CD4-positive, alpha-beta T cell treated with Interleukin-17A for 4 hours (primary cell): ENCODE measurements at regions not wholly inside any gene's neighbourhood (a gene's known extent, or its start where the extent isn't known, plus 50 kb on each side); places are given as distances from the start of the nearest gene placed in this dataset.

Source experiments
- DNase-seq: peaks from one replicate; pipeline ENCODE4 v3.0.0-alpha.2; 2020; ENCODE audit warnings: mixed read lengths

- no peak for DNase-seq
Measured at GRCh38 chr18:22678486-22678885, 254.6 kb upstream of the RBBP8 start.

- DNase-seq, result no peak
Measured at GRCh38 chr18:22680944-22681343, 252.2 kb upstream of the RBBP8 start.

- no peak for DNase-seq
Measured at GRCh38 chr18:22681908-22682307, 251.2 kb upstream of the RBBP8 start.

GRCh38 chr18:22682720-22683119 lies 250.4 kb upstream of the RBBP8 start:
- no peak for DNase-seq

- no peak for DNase-seq
Measured at GRCh38 chr18:22683196-22683676, 249.9 kb upstream of the RBBP8 start.

- no peak for DNase-seq
Measured at GRCh38 chr18:22683786-22684185, 249.3 kb upstream of the RBBP8 start.

GRCh38 chr18:22684268-22684667 lies 248.9 kb upstream of the RBBP8 start:
- DNase-seq, result no peak

GRCh38 chr18:22685788-22686187 lies 247.3 kb upstream of the RBBP8 start:
- no peak for DNase-seq

GRCh38 chr18:22687892-22688680 lies 245.0 kb upstream of the RBBP8 start:
- no peak for DNase-seq

- no peak for DNase-seq
Measured at GRCh38 chr18:22688877-22689496, 244.1 kb upstream of the RBBP8 start.

GRCh38 chr18:22689712-22690111 lies 243.4 kb upstream of the RBBP8 start:
- no peak for DNase-seq

- DNase-seq, result no peak
Measured at GRCh38 chr18:22690556-22690955, 242.6 kb upstream of the RBBP8 start.

GRCh38 chr18:22691946-22692710 lies 241.0 kb upstream of the RBBP8 start:
- DNase-seq, result no peak

- no peak for DNase-seq
Measured at GRCh38 chr18:22694954-22695353, 238.2 kb upstream of the RBBP8 start.

GRCh38 chr18:22695674-22696073 lies 237.5 kb upstream of the RBBP8 start:
- DNase-seq, result no peak

- DNase-seq, result no peak
Measured at GRCh38 chr18:22697561-22697960, 235.6 kb upstream of the RBBP8 start.

GRCh38 chr18:22698711-22699110 lies 234.4 kb upstream of the RBBP8 start:
- DNase-seq, result no peak

- no peak for DNase-seq
Measured at GRCh38 chr18:22699629-22700028, 233.5 kb upstream of the RBBP8 start.

- no peak for DNase-seq
Measured at GRCh38 chr18:22700920-22701319, 232.2 kb upstream of the RBBP8 start.

GRCh38 chr18:22701326-22701725 lies 231.8 kb upstream of the RBBP8 start:
- no peak for DNase-seq

- no peak for DNase-seq
Measured at GRCh38 chr18:22701795-22702194, 231.3 kb upstream of the RBBP8 start.

- DNase-seq, result no peak
Measured at GRCh38 chr18:22702806-22703205, 230.3 kb upstream of the RBBP8 start.

- DNase-seq, result peak; percentile 7
Measured at GRCh38 chr18:22703883-22704585, 229.1 kb upstream of the RBBP8 start.
